A549 (cell line): ENCODE measurements at regions not wholly inside any gene's neighbourhood (a gene's known extent, or its start where the extent isn't known, plus 50 kb on each side); places are given as distances from the start of the nearest gene placed in this dataset.

Experiments
- CBX8 ChIP-seq: fragments of 200-600 bp; sonication (generic); IDR thresholded peaks from 2 replicates; pipeline ENCODE4 v1.6.1; 2016
- HMGXB4 ChIP-seq: fragments of 250-450 bp; sonication (Bioruptor Pico); IDR thresholded peaks from 2 replicates; pipeline ENCODE4 v1.5.0; 2021; ENCODE audit warnings: mild to moderate bottlenecking, moderate library complexity, borderline replicate concordance
- MAX ChIP-seq: IDR thresholded peaks from 2 replicates; pipeline ENCODE4 v1.6.1; 2012
- NFE2L2 ChIP-seq: fragments of 150-350 bp; conservative IDR thresholded peaks from 2 replicates; pipeline ENCODE4 v1.6.1; 2014; ENCODE audit warnings: low read length
- TP53 ChIP-seq: fragments of 250-450 bp; sonication (Bioruptor Pico); IDR thresholded peaks from 2 replicates; pipeline ENCODE4 v1.5.0; 2021; ENCODE audit warnings: mild to moderate bottlenecking, moderate library complexity
- small RNA-seq, 6 experiments: library from RNA; depleted of rRNA; stranded (forward); fragments of <200 nt; gene quantifications; one replicate each; pipeline ENCODE3, GENCODE V24; 2012

DNA sequence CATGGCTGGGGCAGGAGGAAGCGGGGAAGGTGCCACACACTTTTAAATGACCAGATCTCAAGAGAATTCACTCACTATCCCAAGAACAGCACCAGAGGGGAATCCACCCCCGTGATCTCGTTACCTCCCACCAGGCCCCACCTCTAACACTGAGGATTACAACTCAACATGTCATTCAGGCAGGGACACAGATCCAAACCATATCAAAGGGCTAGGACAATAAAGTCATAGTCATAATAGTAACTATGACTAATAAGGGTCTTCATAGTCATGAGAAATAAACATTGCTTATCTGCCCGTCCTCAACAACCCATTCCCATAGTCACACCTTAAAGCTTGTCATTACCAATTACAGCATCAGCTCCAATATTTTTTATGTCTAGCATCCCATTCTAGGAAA is 65.3 kb upstream of the SMC2 start (continued):
- TF ChIP-seq HMGXB4 (CRISPR knock-in tag) = no peak
- no peak for TF ChIP-seq NFE2L2
- no peak for TF ChIP-seq MAX
- no peak for TF ChIP-seq CBX8
- TF ChIP-seq TP53 = no peak

Small RNA genes lying in the stretch of these regions (small RNA-seq; reads per million reads assigned to genes)
- gene RNA5SP291 = 0 reads per million in 6 experiments
